MCF 10A (cell line): ENCODE measurements at regions not wholly inside any gene's neighbourhood (a gene's known extent, or its start where the extent isn't known, plus 50 kb on each side); places are given as distances from the start of the nearest gene placed in this dataset.
"Not testable (repeated sequence)": the region's sequence is repeated elsewhere in the genome, so short reads cannot be mapped to it uniquely, and the experiment has no call there.

Experiments
- BruUV-seq: library from RNA; stranded (reverse); fragments of 400-500 nt; replicated peaks from 2 replicates; lab custom pipeline; 2021; lab: Mats Ljungman, UMichigan
- CTCF ChIA-PET: fragments of 300-600 bp; sonication (Branson Sonifier 250); formaldehyde crosslinking; extraction: SDS; loops from one replicate; lab custom pipeline; 2021; ENCODE audit warnings: antibody characterized with exemption, inconsistent platforms; lab: Yijun Ruan, JAX
- POLR2A ChIA-PET: fragments of 300-600, 350-650 bp; sonication (Branson Sonifier 250); formaldehyde crosslinking; extraction: SDS; loops from one replicate; lab custom pipeline; 2020; ENCODE audit warnings: antibody characterized with exemption, inconsistent platforms; lab: Yijun Ruan, JAX
- DNase-seq: peaks from one replicate; pipeline ENCODE4 v3.0.0-alpha.2; 2018; ENCODE audit not compliant: unreplicated experiment
- H3K27ac Mint-ChIP-seq: one replicate; pipeline ENCODE4 v1.8.0; 2022; ENCODE audit warnings: mild to moderate bottlenecking, low read depth, mixed read lengths; ENCODE audit not compliant: unreplicated experiment
- H3K27me3 Mint-ChIP-seq: one replicate; pipeline ENCODE4 v1.8.0; 2022; ENCODE audit warnings: mixed read lengths; ENCODE audit not compliant: insufficient read depth, unreplicated experiment
- H3K36me3 Mint-ChIP-seq: one replicate; pipeline ENCODE4 v1.8.0; 2022; ENCODE audit warnings: mild to moderate bottlenecking, moderate library complexity, mixed read lengths; ENCODE audit not compliant: insufficient read depth, unreplicated experiment
- H3K4me1 Mint-ChIP-seq: one replicate; pipeline ENCODE4 v1.8.0; 2022; ENCODE audit warnings: mixed read lengths; ENCODE audit not compliant: insufficient read depth, unreplicated experiment
- H3K4me3 Mint-ChIP-seq: one replicate; pipeline ENCODE4 v1.8.0; 2022; ENCODE audit warnings: mild to moderate bottlenecking, moderate library complexity, mixed read lengths; ENCODE audit not compliant: unreplicated experiment
- H3K9me3 Mint-ChIP-seq: one replicate; pipeline ENCODE4 v1.8.0; 2022; ENCODE audit warnings: mixed read lengths; ENCODE audit not compliant: unreplicated experiment
- CTCF ChIP-seq: fragments of 200-600 bp; IDR thresholded peaks from one replicate; pipeline ENCODE4 v1.8.0; 2022; ENCODE audit warnings: antibody characterized with exemption, mild to moderate bottlenecking; ENCODE audit not compliant: unreplicated experiment
- intact Hi-C: fragments of 100-400 bp; cut with micrococcal nuclease; formaldehyde crosslinking; loops from 2 replicates; pipeline ENCODE4 v1.14.1; 2022

- Mint-ChIP-seq H3K36me3 (no peaks in the 10 kb centered on the region), H3K27ac (no peak overlapping the region), H3K9me3 (no peaks in the 10 kb centered on the region), H3K4me3 (no peak overlapping the region), H3K27me3 (no peaks in the 10 kb centered on the region), H3K4me1 (no peaks in the 10 kb centered on the region)
- intact Hi-C loops, result no loop called here
- no peak for DNase-seq
- ChIA-PET CTCF (interaction anchor here (0.6 kb wide), 1 partner anchor 9 kb away, joined by 3 read pairs; no protein-coding TSS in a partner anchor), POLR2A (interaction anchor here (0.6 kb wide), 1 partner anchor 1976 kb away, joined by 3 read pairs; no protein-coding TSS in a partner anchor)
- no peak for TF ChIP-seq CTCF
- no TSS peak for BruUV-seq
Measured at GRCh38 chr6:102742754-102743356, 1349.3 kb downstream of the GRIK2 start.

GRCh38 chr6:102742028-102742427, 1348.5 kb downstream of the GRIK2 start:
- TF ChIP-seq CTCF, result no peak
- H3K4me1 Mint-ChIP-seq, result peaks cover 5% of the 10 kb centered on the region
- no peak overlapping the region for H3K27ac Mint-ChIP-seq
- no peaks in the 10 kb centered on the region for H3K9me3 Mint-ChIP-seq
- no peak overlapping the region for H3K4me3 Mint-ChIP-seq
- no TSS peak for BruUV-seq
- no peaks in the 10 kb centered on the region for H3K36me3 Mint-ChIP-seq
- CTCF ChIA-PET, result interaction anchor here (0.6 to 0.8 kb wide), 2 partner anchors 8 to 25 kb away, joined by 3 to 4 read pairs; no protein-coding TSS in a partner anchor
- H3K27me3 Mint-ChIP-seq, result no peaks in the 10 kb centered on the region
- intact Hi-C loops, result no loop called here
- no peak for DNase-seq
- POLR2A ChIA-PET, result interaction anchor here (0.6 kb wide), 1 partner anchor 326 kb away, joined by 4 read pairs; no protein-coding TSS in a partner anchor

GRCh38 chr6:102736941-102737368, 1343.4 kb downstream of the GRIK2 start:
- BruUV-seq, result no TSS peak
- no peaks in the 10 kb centered on the region for H3K27me3 Mint-ChIP-seq
- H3K27ac Mint-ChIP-seq, result peak overlapping the region; percentile 29
- peaks cover 28% of the 10 kb centered on the region for H3K4me1 Mint-ChIP-seq
- intact Hi-C loops, result no loop called here
- ChIA-PET CTCF (interaction anchor here (0.6 to 0.7 kb wide), 2 partner anchors 10 to 43 kb away, joined by 3 to 5 read pairs; no protein-coding TSS in a partner anchor), POLR2A (no interaction called here)
- DNase-seq, result no peak
- no peaks in the 10 kb centered on the region for H3K36me3 Mint-ChIP-seq
- TF ChIP-seq CTCF, result no peak
- no peaks in the 10 kb centered on the region for H3K9me3 Mint-ChIP-seq
- no peak overlapping the region for H3K4me3 Mint-ChIP-seq

- intact Hi-C loops, result no loop called here
- Mint-ChIP-seq H3K4me1 (peaks cover 31% of the 10 kb centered on the region), H3K4me3 (no peak overlapping the region), H3K27ac (no peak overlapping the region), H3K9me3 (peaks cover 8% of the 10 kb centered on the region), H3K27me3 (no peaks in the 10 kb centered on the region), H3K36me3 (no peaks in the 10 kb centered on the region)
- CTCF ChIA-PET, result no interaction called here
- DNase-seq, result peak; percentile 55
- TF ChIP-seq CTCF, result no peak
- no TSS peak for BruUV-seq
- POLR2A ChIA-PET, result no interaction called here
Measured at GRCh38 chr6:102732898-102733297, 1339.4 kb downstream of the GRIK2 start.

- H3K27ac Mint-ChIP-seq, intact Hi-C loops, H3K4me3 Mint-ChIP-seq, CTCF ChIA-PET, H3K4me1 Mint-ChIP-seq, BruUV-seq, DNase-seq, H3K36me3 Mint-ChIP-seq, POLR2A ChIA-PET, H3K27me3 Mint-ChIP-seq, H3K9me3 Mint-ChIP-seq: not testable (repeated sequence)
Measured at GRCh38 chr6:102722086-102722485, 1328.6 kb downstream of the GRIK2 start.
